HEK293 (cell line): ENCODE measurements at regions not wholly inside any gene's neighbourhood (a gene's known extent, or its start where the extent isn't known, plus 50 kb on each side); places are given as distances from the start of the nearest gene placed in this dataset.

ENCODE experiments used
- CTCF ChIA-PET: fragments of 350-600 bp; formaldehyde crosslinking; extraction: SDS; loops from one replicate; lab custom pipeline; 2021; ENCODE audit warnings: antibody characterized with exemption; lab: Yijun Ruan, JAX
- POLR2A ChIA-PET: fragments of 300-600 bp; formaldehyde crosslinking; extraction: SDS; loops from one replicate; lab custom pipeline; 2020; ENCODE audit warnings: antibody characterized with exemption, inconsistent platforms; lab: Yijun Ruan, JAX
- H3K27ac ChIP-seq: fragments of 200-500 bp; sonication (Bioruptor generic); 2 replicates; pipeline ENCODE4 v1.5.1; 2014; ENCODE audit warnings: low read depth, low read length, control low read depth, inconsistent platforms; ENCODE audit errors: extremely low read depth
- H3K36me3 ChIP-seq, 2 experiments: fragments of 200-500 bp in 1 of 2; sonication (Bioruptor generic) in 1 of 2; 1 replicate in 1 of 2; 2 replicates in 1 of 2; pipeline ENCODE4 v1.5.1; 2014 to 2017; ENCODE audit warnings: inconsistent platforms in 2 of 2, low read length in 2 of 2; ENCODE audit not compliant: control insufficient read depth in 2 of 2, insufficient read depth in 1 of 2
- H3K4me1 ChIP-seq: fragments of 200-500 bp; sonication (Bioruptor generic); 2 replicates; pipeline ENCODE4 v1.5.1; 2014; ENCODE audit warnings: mild to moderate bottlenecking, low read length, inconsistent platforms; ENCODE audit not compliant: control insufficient read depth, insufficient read depth
- H3K4me3 ChIP-seq: 2 replicates; pipeline ENCODE4 v1.5.1; 2011; ENCODE audit warnings: low read depth, mild to moderate bottlenecking, control low read depth, low read length, moderate library complexity
- H3K9me3 ChIP-seq: fragments of 200-500 bp; sonication (Bioruptor generic); 2 replicates; pipeline ENCODE4 v1.5.1; 2014; ENCODE audit warnings: low read depth, low read length, inconsistent platforms; ENCODE audit not compliant: control insufficient read depth, insufficient read depth
- BCL11B ChIP-seq: fragments of 450-650 bp; formaldehyde crosslinking; IDR thresholded peaks from 2 replicates; pipeline ENCODE4 v1.5.1; 2016; ENCODE audit warnings: low read depth, missing biosample characterization, missing genetic modification characterization
- KLF7 ChIP-seq: fragments of 450-650 bp; formaldehyde crosslinking; IDR thresholded peaks from 2 replicates; pipeline ENCODE4 v1.5.1; 2016; ENCODE audit warnings: missing biosample characterization, missing genetic modification characterization, borderline replicate concordance
- TCF7L2 ChIP-seq: IDR thresholded peaks from 2 replicates; pipeline ENCODE4 v1.6.1; 2011; ENCODE audit warnings: low read depth, mild to moderate bottlenecking, inconsistent platforms, low read length, moderate library complexity, borderline replicate concordance
- ZEB2 ChIP-seq: fragments of 450-650 bp; formaldehyde crosslinking; IDR thresholded peaks from 2 replicates; pipeline ENCODE4 v1.5.1; 2016; ENCODE audit warnings: missing biosample characterization, missing genetic modification characterization
- ZFP41 ChIP-seq: fragments of 450-650 bp; formaldehyde crosslinking; IDR thresholded peaks from 2 replicates; pipeline ENCODE4 v1.5.1; 2016; ENCODE audit warnings: missing biosample characterization, missing genetic modification characterization, borderline replicate concordance
- ZNF112 ChIP-seq: fragments of 450-650 bp; formaldehyde crosslinking; IDR thresholded peaks from 2 replicates; pipeline ENCODE4 v1.5.0; 2017; ENCODE audit warnings: missing biosample characterization, missing genetic modification characterization
- ZNF132 ChIP-seq: fragments of 450-650 bp; formaldehyde crosslinking; IDR thresholded peaks from 2 replicates; pipeline ENCODE4 v1.5.1; 2017; ENCODE audit warnings: missing biosample characterization, missing genetic modification characterization, borderline replicate concordance
- ZNF302 ChIP-seq: fragments of 450-650 bp; formaldehyde crosslinking; IDR thresholded peaks from 2 replicates; pipeline ENCODE4 v1.5.1; 2016; ENCODE audit warnings: missing biosample characterization, missing genetic modification characterization, low read depth
- ZNF48 ChIP-seq: fragments of 450-650 bp; formaldehyde crosslinking; IDR thresholded peaks from 2 replicates; pipeline ENCODE4 v1.5.1; 2016; ENCODE audit warnings: missing biosample characterization, missing genetic modification characterization
- ZNF555 ChIP-seq: fragments of 450-650 bp; formaldehyde crosslinking; conservative IDR thresholded peaks from 2 replicates; pipeline ENCODE4 v1.5.1; 2017; ENCODE audit warnings: missing biosample characterization, mild to moderate bottlenecking, missing genetic modification characterization, inconsistent platforms
- ZNF585B ChIP-seq: fragments of 450-650 bp; formaldehyde crosslinking; IDR thresholded peaks from 2 replicates; pipeline ENCODE4 v1.5.1; 2016; ENCODE audit warnings: missing biosample characterization, missing genetic modification characterization
- ZNF624 ChIP-seq: fragments of 450-650 bp; formaldehyde crosslinking; IDR thresholded peaks from 2 replicates; pipeline ENCODE4 v1.5.1; 2017; ENCODE audit warnings: missing biosample characterization, missing genetic modification characterization
- ZNF629 ChIP-seq: fragments of 450-650 bp; formaldehyde crosslinking; IDR thresholded peaks from 2 replicates; pipeline ENCODE4 v1.5.1; 2017; ENCODE audit warnings: missing biosample characterization, missing genetic modification characterization
- ZNF707 ChIP-seq: fragments of 450-650 bp; formaldehyde crosslinking; IDR thresholded peaks from 2 replicates; pipeline ENCODE4 v1.5.1; 2016; ENCODE audit warnings: missing biosample characterization, missing genetic modification characterization
- TF ChIP-seq, protein P1 (sequence below): fragments of 450-650 bp; formaldehyde crosslinking; IDR thresholded peaks from 2 replicates; pipeline ENCODE4 v1.5.1; 2017; ENCODE audit warnings: missing biosample characterization, missing genetic modification characterization
- TF ChIP-seq, protein P2 (sequence below): fragments of 450-650 bp; formaldehyde crosslinking; IDR thresholded peaks from 2 replicates; pipeline ENCODE4 v1.5.1; 2016; ENCODE audit warnings: missing biosample characterization, missing genetic modification characterization, borderline replicate concordance
- TF ChIP-seq, protein P3 (sequence below): fragments of 450-650 bp; formaldehyde crosslinking; IDR thresholded peaks from 2 replicates; pipeline ENCODE4 v1.5.1; 2016; ENCODE audit warnings: missing biosample characterization, missing genetic modification characterization
- TF ChIP-seq, protein P4 (sequence below): fragments of 450-650 bp; formaldehyde crosslinking; IDR thresholded peaks from 2 replicates; pipeline ENCODE4 v1.5.1; 2016; ENCODE audit warnings: missing biosample characterization, missing genetic modification characterization

GRCh38 chr14:58792416-58792815 is 154.7 kb downstream of the DACT1 start:
- Histone ChIP-seq H3K4me3 (no peak overlapping the region), H3K4me1 (peaks cover 7% of the 10 kb centered on the region; the same call in 1 of the 2 replicates), H3K36me3 (no peaks in the 10 kb centered on the region), H3K9me3 (no peaks in the 10 kb centered on the region), H3K27ac (no peak overlapping the region)
- TF ChIP-seq ZNF585B, result no peak
- TF ChIP-seq ZEB2, result no peak
- TF ChIP-seq, protein P1, sequence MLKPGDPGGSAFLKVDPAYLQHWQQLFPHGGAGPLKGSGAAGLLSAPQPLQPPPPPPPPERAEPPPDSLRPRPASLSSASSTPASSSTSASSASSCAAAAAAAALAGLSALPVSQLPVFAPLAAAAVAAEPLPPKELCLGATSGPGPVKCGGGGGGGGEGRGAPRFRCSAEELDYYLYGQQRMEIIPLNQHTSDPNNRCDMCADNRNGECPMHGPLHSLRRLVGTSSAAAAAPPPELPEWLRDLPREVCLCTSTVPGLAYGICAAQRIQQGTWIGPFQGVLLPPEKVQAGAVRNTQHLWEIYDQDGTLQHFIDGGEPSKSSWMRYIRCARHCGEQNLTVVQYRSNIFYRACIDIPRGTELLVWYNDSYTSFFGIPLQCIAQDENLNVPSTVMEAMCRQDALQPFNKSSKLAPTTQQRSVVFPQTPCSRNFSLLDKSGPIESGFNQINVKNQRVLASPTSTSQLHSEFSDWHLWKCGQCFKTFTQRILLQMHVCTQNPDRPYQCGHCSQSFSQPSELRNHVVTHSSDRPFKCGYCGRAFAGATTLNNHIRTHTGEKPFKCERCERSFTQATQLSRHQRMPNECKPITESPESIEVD (tag by site-specific recombination), result peak; percentile 36; the same call in 1 of the 2 replicates
- no peak for TF ChIP-seq ZNF48 (tag by site-specific recombination)
- no peak for TF ChIP-seq ZNF629 (tag by site-specific recombination)
- no peak for TF ChIP-seq ZNF112 (tag by site-specific recombination)
- TF ChIP-seq ZNF707 (tag by site-specific recombination), result no peak
- TF ChIP-seq, protein P2, sequence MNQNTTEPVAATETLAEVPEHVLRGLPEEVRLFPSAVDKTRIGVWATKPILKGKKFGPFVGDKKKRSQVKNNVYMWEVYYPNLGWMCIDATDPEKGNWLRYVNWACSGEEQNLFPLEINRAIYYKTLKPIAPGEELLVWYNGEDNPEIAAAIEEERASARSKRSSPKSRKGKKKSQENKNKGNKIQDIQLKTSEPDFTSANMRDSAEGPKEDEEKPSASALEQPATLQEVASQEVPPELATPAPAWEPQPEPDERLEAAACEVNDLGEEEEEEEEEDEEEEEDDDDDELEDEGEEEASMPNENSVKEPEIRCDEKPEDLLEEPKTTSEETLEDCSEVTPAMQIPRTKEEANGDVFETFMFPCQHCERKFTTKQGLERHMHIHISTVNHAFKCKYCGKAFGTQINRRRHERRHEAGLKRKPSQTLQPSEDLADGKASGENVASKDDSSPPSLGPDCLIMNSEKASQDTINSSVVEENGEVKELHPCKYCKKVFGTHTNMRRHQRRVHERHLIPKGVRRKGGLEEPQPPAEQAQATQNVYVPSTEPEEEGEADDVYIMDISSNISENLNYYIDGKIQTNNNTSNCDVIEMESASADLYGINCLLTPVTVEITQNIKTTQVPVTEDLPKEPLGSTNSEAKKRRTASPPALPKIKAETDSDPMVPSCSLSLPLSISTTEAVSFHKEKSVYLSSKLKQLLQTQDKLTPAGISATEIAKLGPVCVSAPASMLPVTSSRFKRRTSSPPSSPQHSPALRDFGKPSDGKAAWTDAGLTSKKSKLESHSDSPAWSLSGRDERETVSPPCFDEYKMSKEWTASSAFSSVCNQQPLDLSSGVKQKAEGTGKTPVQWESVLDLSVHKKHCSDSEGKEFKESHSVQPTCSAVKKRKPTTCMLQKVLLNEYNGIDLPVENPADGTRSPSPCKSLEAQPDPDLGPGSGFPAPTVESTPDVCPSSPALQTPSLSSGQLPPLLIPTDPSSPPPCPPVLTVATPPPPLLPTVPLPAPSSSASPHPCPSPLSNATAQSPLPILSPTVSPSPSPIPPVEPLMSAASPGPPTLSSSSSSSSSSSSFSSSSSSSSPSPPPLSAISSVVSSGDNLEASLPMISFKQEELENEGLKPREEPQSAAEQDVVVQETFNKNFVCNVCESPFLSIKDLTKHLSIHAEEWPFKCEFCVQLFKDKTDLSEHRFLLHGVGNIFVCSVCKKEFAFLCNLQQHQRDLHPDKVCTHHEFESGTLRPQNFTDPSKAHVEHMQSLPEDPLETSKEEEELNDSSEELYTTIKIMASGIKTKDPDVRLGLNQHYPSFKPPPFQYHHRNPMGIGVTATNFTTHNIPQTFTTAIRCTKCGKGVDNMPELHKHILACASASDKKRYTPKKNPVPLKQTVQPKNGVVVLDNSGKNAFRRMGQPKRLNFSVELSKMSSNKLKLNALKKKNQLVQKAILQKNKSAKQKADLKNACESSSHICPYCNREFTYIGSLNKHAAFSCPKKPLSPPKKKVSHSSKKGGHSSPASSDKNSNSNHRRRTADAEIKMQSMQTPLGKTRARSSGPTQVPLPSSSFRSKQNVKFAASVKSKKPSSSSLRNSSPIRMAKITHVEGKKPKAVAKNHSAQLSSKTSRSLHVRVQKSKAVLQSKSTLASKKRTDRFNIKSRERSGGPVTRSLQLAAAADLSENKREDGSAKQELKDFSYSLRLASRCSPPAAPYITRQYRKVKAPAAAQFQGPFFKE (tag by site-specific recombination), result no peak
- CTCF ChIA-PET, result no interaction called here
- POLR2A ChIA-PET, result no interaction called here

DNA sequence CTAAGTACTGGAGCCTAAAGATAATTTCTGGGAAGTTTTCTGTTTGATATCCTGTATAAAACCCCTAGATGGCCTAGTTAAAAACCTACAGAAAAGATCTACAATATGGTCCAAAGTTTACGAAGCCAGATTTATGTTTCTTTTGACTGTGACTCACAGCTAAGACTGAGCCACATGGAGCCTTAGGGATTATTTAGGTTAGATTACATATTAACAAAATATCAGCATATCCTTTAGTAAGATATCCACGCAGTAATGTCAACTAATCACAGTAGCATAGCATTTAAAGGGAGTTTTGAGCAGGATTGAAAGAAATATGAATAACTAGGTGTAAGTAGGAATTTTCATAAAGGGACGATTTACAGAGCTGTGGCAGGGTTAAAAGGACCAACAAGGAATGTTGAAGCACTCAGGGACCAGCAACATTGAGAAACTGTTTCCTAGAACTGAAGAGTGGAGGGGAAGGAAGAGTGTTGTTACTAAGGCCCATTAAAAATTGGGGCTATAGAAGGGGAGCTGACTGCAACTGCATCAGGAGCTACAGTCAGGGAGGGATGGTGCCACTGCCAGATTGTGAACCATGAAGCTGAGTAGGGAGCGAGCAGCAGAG is 155.5 kb downstream of the DACT1 start:
- ChIA-PET CTCF (interaction anchor here (0.7 kb wide), 2 partner anchors 224 to 236 kb away, joined by 3 to 5 read pairs; no protein-coding TSS in a partner anchor), POLR2A (no interaction called here)
- no peak overlapping the region for H3K4me3 ChIP-seq
- H3K4me1 ChIP-seq, result peaks cover 7% of the 10 kb centered on the region; the same call in 1 of the 2 replicates
- TF ChIP-seq, protein P3, sequence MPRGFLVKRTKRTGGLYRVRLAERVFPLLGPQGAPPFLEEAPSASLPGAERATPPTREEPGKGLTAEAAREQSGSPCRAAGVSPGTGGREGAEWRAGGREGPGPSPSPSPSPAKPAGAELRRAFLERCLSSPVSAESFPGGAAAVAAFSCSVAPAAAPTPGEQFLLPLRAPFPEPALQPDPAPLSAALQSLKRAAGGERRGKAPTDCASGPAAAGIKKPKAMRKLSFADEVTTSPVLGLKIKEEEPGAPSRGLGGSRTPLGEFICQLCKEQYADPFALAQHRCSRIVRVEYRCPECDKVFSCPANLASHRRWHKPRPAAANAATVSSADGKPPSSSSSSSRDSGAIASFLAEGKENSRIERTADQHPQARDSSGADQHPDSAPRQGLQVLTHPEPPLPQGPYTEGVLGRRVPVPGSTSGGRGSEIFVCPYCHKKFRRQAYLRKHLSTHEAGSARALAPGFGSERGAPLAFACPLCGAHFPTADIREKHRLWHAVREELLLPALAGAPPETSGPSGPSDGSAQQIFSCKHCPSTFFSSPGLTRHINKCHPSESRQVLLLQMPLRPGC (tag by site-specific recombination), result no peak
- TF ChIP-seq ZNF624 (tag by site-specific recombination) (no peak), ZNF302 (no peak), KLF7 (no peak), ZFP41 (tag by site-specific recombination) (no peak), ZNF555 (tag by site-specific recombination) (no peak), BCL11B (tag by site-specific recombination) (no peak), ZNF132 (tag by site-specific recombination) (no peak), TCF7L2 (no peak)
- TF ChIP-seq, protein P4, sequence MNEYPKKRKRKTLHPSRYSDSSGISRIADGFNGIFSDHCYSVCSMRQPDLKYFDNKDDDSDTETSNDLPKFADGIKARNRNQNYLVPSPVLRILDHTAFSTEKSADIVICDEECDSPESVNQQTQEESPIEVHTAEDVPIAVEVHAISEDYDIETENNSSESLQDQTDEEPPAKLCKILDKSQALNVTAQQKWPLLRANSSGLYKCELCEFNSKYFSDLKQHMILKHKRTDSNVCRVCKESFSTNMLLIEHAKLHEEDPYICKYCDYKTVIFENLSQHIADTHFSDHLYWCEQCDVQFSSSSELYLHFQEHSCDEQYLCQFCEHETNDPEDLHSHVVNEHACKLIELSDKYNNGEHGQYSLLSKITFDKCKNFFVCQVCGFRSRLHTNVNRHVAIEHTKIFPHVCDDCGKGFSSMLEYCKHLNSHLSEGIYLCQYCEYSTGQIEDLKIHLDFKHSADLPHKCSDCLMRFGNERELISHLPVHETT, result no peak
- no peaks in the 10 kb centered on the region for H3K9me3 ChIP-seq
- no peaks in the 10 kb centered on the region for H3K36me3 ChIP-seq
- H3K27ac ChIP-seq, result no peak overlapping the region
